ENCODE measurements at regions not wholly inside any gene's neighbourhood (a gene's known extent, or its start where the extent isn't known, plus 50 kb on each side); places are given as distances from the start of the nearest gene placed in this dataset.
A peak's percentile ranks its signal among the peaks of the same experiment; 100 is the strongest.
"Not testable (repeated sequence)": the region's sequence is repeated elsewhere in the genome, so short reads cannot be mapped to it uniquely, and the experiment has no call there.

GRCh38 chr7:106713452-106713851 is 52.5 kb upstream of the CCDC71L start:
- not testable (repeated sequence) for H3K9me2 ChIP-seq (replicated peaks; ENCODE audit: control insufficient read depth, low read length); H3K27ac ChIP-seq (ENCODE audit: low read depth, low read length); H3K36me3 ChIP-seq (ENCODE audit: control insufficient read depth, low read length); H3K4me2 ChIP-seq (ENCODE audit: low read length); H3K4me3 ChIP-seq (ENCODE audit: low read length); H3K79me2 ChIP-seq (ENCODE audit: control insufficient read depth, low read length); H4K20me1 ChIP-seq (ENCODE audit: control insufficient read depth, insufficient read depth, low read depth, low read length); H3F3A ChIP-seq (ENCODE audit: control insufficient read depth, insufficient read depth); H3K27me3 ChIP-seq (ENCODE audit: control insufficient read depth, low read length); H3K9me3 ChIP-seq (ENCODE audit: control insufficient read depth, insufficient read depth, low read length)
- peaks cover 14% of the 10 kb centered on the region for H3K4me1 ChIP-seq (ENCODE audit: control insufficient read depth, low read length)

- H3K4me3 ChIP-seq (ENCODE audit: low read length); H3K36me3 ChIP-seq (ENCODE audit: control insufficient read depth, low read length); H3K79me2 ChIP-seq (ENCODE audit: control insufficient read depth, low read length); H4K20me1 ChIP-seq (ENCODE audit: control insufficient read depth, insufficient read depth, low read depth, low read length); H3K27me3 ChIP-seq (ENCODE audit: control insufficient read depth, low read length); H3F3A ChIP-seq (ENCODE audit: control insufficient read depth, insufficient read depth); H3K9me3 ChIP-seq (ENCODE audit: control insufficient read depth, insufficient read depth, low read length); H3K27ac ChIP-seq (ENCODE audit: low read depth, low read length); H3K9me2 ChIP-seq (replicated peaks; ENCODE audit: control insufficient read depth, low read length); H3K4me2 ChIP-seq (ENCODE audit: low read length): not testable (repeated sequence)
- peaks cover 24% of the 10 kb centered on the region for H3K4me1 ChIP-seq (ENCODE audit: control insufficient read depth, low read length)
These were observed 53.9 kb upstream of the CCDC71L start for GRCh38 chr7:106714590-106715442.

- Histone ChIP-seq H3K79me2 (ENCODE audit: control insufficient read depth, low read length) (no peaks in the 10 kb centered on the region), H3K36me3 (ENCODE audit: control insufficient read depth, low read length) (no peaks in the 10 kb centered on the region)
These were observed 54.8 kb upstream of the CCDC71L start for GRCh38 chr7:106715730-106716129.

GRCh38 chr7:106717254-106717954 is 56.4 kb upstream of the CCDC71L start:
- peak overlapping the region; percentile 40 for H3K27ac ChIP-seq (ENCODE audit: low read depth, low read length)
- no peak for TF ChIP-seq EZH2phosphoT487 (IDR thresholded peaks at IDR 0.05; ENCODE audit: borderline replicate concordance, low read length)
- TF ChIP-seq CTCF (IDR thresholded peaks at IDR 0.05; ENCODE audit: low read depth, low read length, poor library complexity, severe bottlenecking): no peak
- H3K4me2 ChIP-seq (ENCODE audit: low read length): peak overlapping the region; percentile 53

More at GRCh38 chr7:106715730-106716129, 54.8 kb upstream of the CCDC71L start:
- no peaks in the 10 kb centered on the region for H3K27me3 ChIP-seq (ENCODE audit: control insufficient read depth, low read length)
- H3K4me1 ChIP-seq (ENCODE audit: control insufficient read depth, low read length): peaks cover 24% of the 10 kb centered on the region
- no peak overlapping the region for H3K4me3 ChIP-seq (ENCODE audit: low read length)
- H3F3A ChIP-seq (ENCODE audit: control insufficient read depth, insufficient read depth): peaks cover 8% of the 10 kb centered on the region
- no peaks in the 10 kb centered on the region for H4K20me1 ChIP-seq (ENCODE audit: control insufficient read depth, insufficient read depth, low read depth, low read length)
- no peak overlapping the region for H3K4me2 ChIP-seq (ENCODE audit: low read length)
- H3K9me3 ChIP-seq (ENCODE audit: control insufficient read depth, insufficient read depth, low read length): no peaks in the 10 kb centered on the region
- TF ChIP-seq EZH2phosphoT487 (IDR thresholded peaks at IDR 0.05; ENCODE audit: borderline replicate concordance, low read length) (no peak), CTCF (IDR thresholded peaks at IDR 0.05; ENCODE audit: low read depth, low read length, poor library complexity, severe bottlenecking) (no peak)
- no peaks in the 10 kb centered on the region for H3K9me2 ChIP-seq (replicated peaks; ENCODE audit: control insufficient read depth, low read length)
- H3K27ac ChIP-seq (ENCODE audit: low read depth, low read length): no peak overlapping the region

More at GRCh38 chr7:106717254-106717954, 56.4 kb upstream of the CCDC71L start:
- Histone ChIP-seq H3K9me2 (replicated peaks; ENCODE audit: control insufficient read depth, low read length) (no peaks in the 10 kb centered on the region), H4K20me1 (ENCODE audit: control insufficient read depth, insufficient read depth, low read depth, low read length) (no peaks in the 10 kb centered on the region), H3K27me3 (ENCODE audit: control insufficient read depth, low read length) (no peaks in the 10 kb centered on the region), H3K4me1 (ENCODE audit: control insufficient read depth, low read length) (peaks cover 24% of the 10 kb centered on the region), H3K4me3 (ENCODE audit: low read length) (peak overlapping the region; percentile 23; the same call in 1 of the 2 replicates), H3F3A (ENCODE audit: control insufficient read depth, insufficient read depth) (peaks cover 8% of the 10 kb centered on the region), H3K36me3 (ENCODE audit: control insufficient read depth, low read length) (no peaks in the 10 kb centered on the region), H3K9me3 (ENCODE audit: control insufficient read depth, insufficient read depth, low read length) (no peaks in the 10 kb centered on the region), H3K79me2 (ENCODE audit: control insufficient read depth, low read length) (no peaks in the 10 kb centered on the region)

Data from DOHH2 (cell line).